Ishikawa (cell line): ENCODE measurements at regions not wholly inside any gene's neighbourhood (a gene's known extent, or its start where the extent isn't known, plus 50 kb on each side); places are given as distances from the start of the nearest gene placed in this dataset.

Source experiments
- CEBPB ChIP-seq: IDR thresholded peaks from 2 replicates; pipeline ENCODE4 v1.6.1; 2012
- CREB1 ChIP-seq: IDR thresholded peaks from 2 replicates; pipeline ENCODE4 v1.6.1; 2012; ENCODE audit warnings: low read depth
- EGR1 ChIP-seq: IDR thresholded peaks from 2 replicates; pipeline ENCODE4 v1.6.1; 2012
- EP300 ChIP-seq: IDR thresholded peaks from 2 replicates; pipeline ENCODE4 v1.6.1; 2012; ENCODE audit warnings: borderline replicate concordance
- FOXM1 ChIP-seq: IDR thresholded peaks from 2 replicates; pipeline ENCODE4 v1.6.1; 2012; ENCODE audit warnings: low read depth, borderline replicate concordance
- MAX ChIP-seq: IDR thresholded peaks from 2 replicates; pipeline ENCODE4 v1.6.1; 2012
- NFIC ChIP-seq: IDR thresholded peaks from 2 replicates; pipeline ENCODE4 v1.6.1; 2012
- RAD21 ChIP-seq: IDR thresholded peaks from 2 replicates; pipeline ENCODE4 v1.6.1; 2012; ENCODE audit warnings: low read depth
- TAF1 ChIP-seq: IDR thresholded peaks from 2 replicates; pipeline ENCODE4 v1.6.1; 2012; ENCODE audit warnings: low read depth, mild to moderate bottlenecking
- TCF12 ChIP-seq: IDR thresholded peaks from 2 replicates; pipeline ENCODE4 v1.6.1; 2012; ENCODE audit warnings: low read depth
- TEAD4 ChIP-seq: IDR thresholded peaks from 2 replicates; pipeline ENCODE4 v1.6.1; 2012
- USF1 ChIP-seq: IDR thresholded peaks from 2 replicates; pipeline ENCODE4 v1.6.1; 2012
- YY1 ChIP-seq: IDR thresholded peaks from 2 replicates; pipeline ENCODE4 v1.6.1; 2012; ENCODE audit warnings: low read depth
- ZBTB7A ChIP-seq: IDR thresholded peaks from 2 replicates; pipeline ENCODE4 v1.6.1; 2012; ENCODE audit warnings: low read depth
- TF ChIP-seq, protein P1 (sequence below): IDR thresholded peaks from 2 replicates; pipeline ENCODE4 v1.6.1; 2012; ENCODE audit warnings: low read depth, mild to moderate bottlenecking

DNA sequence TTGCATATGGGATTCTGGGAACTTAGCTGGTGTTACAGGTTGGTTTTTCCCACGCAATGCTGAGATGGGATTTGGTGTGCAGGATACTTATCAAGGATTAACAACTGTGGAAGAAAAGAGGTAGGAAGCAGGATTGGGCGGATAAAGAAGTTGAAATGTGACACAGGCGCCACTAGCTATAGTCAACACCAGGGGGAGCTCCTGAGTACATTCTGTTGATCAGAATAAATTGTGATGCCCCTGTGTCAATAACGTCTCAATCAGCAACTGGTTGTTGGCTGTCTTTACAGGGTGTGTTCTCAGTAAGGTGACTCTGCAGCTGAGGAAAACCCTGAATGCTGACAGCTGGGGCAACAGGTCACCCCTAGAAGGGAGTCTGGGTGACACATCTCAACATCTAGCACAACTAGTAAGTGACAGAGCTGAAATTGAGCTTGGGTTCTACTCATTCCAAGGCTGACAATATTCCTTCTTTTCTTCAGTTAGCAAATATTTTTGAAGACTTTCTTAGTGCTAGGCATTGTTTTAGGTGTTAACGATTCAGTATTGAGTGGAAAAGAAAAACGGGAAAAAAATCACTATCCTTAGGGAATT, 143.0 kb downstream of the ARL6IP6 start:
- TF ChIP-seq RAD21 (peak; percentile 51), CEBPB (no peak)

DNA sequence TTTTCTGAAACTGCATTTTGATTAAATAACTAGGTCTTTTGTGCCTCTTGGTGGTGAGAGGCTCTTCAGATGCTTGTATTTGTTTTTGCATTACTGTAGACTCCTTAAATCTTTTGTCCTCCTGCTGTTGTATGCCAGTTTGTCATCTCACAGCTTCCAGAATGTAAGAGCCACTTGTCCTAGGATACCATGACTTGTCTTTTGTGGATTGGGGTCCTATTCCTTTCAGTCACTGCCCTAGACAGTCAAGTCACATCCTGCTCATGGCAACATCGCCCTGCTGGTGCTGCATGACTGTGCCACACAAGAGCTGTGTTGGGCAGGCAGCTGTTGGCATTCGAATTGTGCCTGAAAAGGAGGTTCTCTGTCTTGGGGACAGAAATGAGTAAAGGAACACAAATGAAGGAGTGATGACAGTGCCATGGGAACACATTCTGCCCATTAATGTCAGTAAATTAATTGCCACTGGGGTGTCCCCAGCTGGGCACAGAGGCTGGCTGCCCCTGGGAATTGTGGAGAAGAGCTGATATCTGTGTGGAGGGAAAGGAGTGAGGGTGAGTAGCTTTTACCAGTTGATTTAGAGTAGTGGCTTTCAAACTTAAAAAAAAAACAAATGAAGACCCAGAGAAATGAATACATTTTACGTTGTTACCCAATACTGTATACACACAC, 140.3 kb downstream of the ARL6IP6 start:
- TF ChIP-seq, protein P1, sequence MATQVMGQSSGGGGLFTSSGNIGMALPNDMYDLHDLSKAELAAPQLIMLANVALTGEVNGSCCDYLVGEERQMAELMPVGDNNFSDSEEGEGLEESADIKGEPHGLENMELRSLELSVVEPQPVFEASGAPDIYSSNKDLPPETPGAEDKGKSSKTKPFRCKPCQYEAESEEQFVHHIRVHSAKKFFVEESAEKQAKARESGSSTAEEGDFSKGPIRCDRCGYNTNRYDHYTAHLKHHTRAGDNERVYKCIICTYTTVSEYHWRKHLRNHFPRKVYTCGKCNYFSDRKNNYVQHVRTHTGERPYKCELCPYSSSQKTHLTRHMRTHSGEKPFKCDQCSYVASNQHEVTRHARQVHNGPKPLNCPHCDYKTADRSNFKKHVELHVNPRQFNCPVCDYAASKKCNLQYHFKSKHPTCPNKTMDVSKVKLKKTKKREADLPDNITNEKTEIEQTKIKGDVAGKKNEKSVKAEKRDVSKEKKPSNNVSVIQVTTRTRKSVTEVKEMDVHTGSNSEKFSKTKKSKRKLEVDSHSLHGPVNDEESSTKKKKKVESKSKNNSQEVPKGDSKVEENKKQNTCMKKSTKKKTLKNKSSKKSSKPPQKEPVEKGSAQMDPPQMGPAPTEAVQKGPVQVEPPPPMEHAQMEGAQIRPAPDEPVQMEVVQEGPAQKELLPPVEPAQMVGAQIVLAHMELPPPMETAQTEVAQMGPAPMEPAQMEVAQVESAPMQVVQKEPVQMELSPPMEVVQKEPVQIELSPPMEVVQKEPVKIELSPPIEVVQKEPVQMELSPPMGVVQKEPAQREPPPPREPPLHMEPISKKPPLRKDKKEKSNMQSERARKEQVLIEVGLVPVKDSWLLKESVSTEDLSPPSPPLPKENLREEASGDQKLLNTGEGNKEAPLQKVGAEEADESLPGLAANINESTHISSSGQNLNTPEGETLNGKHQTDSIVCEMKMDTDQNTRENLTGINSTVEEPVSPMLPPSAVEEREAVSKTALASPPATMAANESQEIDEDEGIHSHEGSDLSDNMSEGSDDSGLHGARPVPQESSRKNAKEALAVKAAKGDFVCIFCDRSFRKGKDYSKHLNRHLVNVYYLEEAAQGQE, result no peak
- TF ChIP-seq TAF1 (no peak), FOXM1 (no peak), MAX (no peak), TCF12 (no peak), RAD21 (no peak), ZBTB7A (no peak), TEAD4 (no peak), YY1 (no peak), USF1 (no peak), CEBPB (no peak)

DNA sequence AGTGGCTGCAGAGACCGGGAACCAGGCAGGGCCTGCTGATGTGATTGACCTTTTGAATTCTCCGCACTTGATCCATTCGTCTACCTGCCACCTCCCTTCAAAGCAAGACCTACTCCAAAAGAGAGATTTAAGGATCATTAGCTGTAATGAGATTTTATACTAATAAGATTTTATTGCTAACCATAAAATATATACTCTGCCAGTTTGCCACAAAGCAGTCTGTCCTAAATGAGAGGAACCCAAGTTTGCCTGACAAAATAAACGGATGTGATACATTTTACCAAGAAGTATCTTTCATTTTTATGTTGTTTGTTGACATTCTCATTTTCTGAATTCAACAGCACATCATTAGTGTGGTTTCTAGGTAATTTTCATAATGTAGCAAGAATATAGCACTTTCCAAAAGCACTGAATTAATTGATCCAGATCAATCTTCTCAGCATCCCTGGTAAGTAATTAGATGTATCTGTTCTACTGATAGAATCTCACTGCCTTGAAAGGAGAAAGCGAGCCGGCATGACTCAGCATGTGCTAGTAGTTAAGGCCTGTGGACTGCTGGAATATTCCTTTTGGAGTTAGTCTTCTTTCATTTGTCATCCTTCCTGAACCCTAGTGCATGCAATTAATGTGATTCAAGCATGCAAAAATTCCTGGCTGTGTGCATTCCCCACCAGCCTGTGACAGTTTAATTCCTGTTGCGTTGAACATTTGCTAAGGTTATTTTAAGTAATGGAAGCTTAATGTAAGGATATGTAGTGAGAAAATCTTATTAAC, 128.5 kb downstream of the ARL6IP6 start:
- TF ChIP-seq USF1 (no peak), CEBPB (no peak), NFIC (no peak), EP300 (no peak), FOXM1 (no peak), CREB1 (no peak), EGR1 (no peak), TAF1 (no peak), TEAD4 (no peak), YY1 (no peak), TCF12 (no peak), MAX (no peak), RAD21 (no peak), ZBTB7A (no peak)
- TF ChIP-seq, protein P1, result no peak

DNA sequence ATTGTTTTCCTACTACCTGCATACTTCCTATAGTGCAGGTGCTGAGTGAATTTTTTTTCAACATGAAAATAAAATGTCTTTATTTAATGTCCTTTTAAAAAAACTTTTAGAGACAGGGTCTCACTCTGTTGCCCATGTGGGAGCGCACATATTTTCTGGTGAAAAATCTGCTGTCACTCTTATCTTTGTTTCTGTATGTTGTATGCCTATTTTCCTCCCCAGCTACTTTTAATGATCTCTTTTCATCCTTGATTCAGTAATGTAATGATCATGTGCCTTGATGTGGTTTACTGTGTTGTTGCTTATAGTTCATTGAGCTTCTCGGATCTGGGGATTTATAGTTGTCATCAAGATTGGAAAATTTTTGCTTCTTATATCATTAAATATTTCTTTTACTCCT, 117.3 kb downstream of the ARL6IP6 start:
- no peak for TF ChIP-seq CREB1
- TF ChIP-seq CEBPB, result no peak
- TF ChIP-seq EGR1, result no peak
- TF ChIP-seq YY1, result no peak
- no peak for TF ChIP-seq TAF1
- no peak for TF ChIP-seq NFIC
- TF ChIP-seq TCF12, result no peak
- no peak for TF ChIP-seq RAD21
- no peak for TF ChIP-seq MAX

GRCh38 chr2:152827944-152828343, 109.5 kb downstream of the ARL6IP6 start:
- TF ChIP-seq USF1, result no peak
- TF ChIP-seq TEAD4, result no peak
- TF ChIP-seq, protein P1, result no peak
- no peak for TF ChIP-seq CREB1
- no peak for TF ChIP-seq FOXM1
- TF ChIP-seq CEBPB, result no peak
- no peak for TF ChIP-seq YY1
